ENCODE measurements at regions not wholly inside any gene's neighbourhood (a gene's known extent, or its start where the extent isn't known, plus 50 kb on each side); places are given as distances from the start of the nearest gene placed in this dataset.

- TF ChIP-seq NFXL1 (CRISPR knock-in tag; IDR thresholded peaks at IDR 0.05) (no peak), RB1 (IDR thresholded peaks at IDR 0.05; ENCODE audit: low read depth) (no peak), ZNF232 (CRISPR knock-in tag; IDR thresholded peaks at IDR 0.05) (no peak), FOSL1 (tag; conservative IDR thresholded peaks at IDR 0.05) (no peak)
Measured at GRCh38 chr12:65634061-65634460, 190.2 kb upstream of the HMGA2 start.
